ENCODE measurements at regions not wholly inside any gene's neighbourhood (a gene's known extent, or its start where the extent isn't known, plus 50 kb on each side); places are given as distances from the start of the nearest gene placed in this dataset.

- intact Hi-C loops (cut with micrococcal nuclease), result loop anchor here (1.0 to 2.0 kb wide), 2 partner anchors 15 to 44 kb away; no protein-coding TSS in a partner anchor
- DNase-seq (no peak), ATAC-seq (ENCODE audit: low read depth) (no peak)
- Mint-ChIP-seq H3K27ac (no peak overlapping the region), H3K36me3 (ENCODE audit: low read depth) (no peaks in the 10 kb centered on the region), H3K4me1 (peaks cover 19% of the 10 kb centered on the region), H3K4me3 (no peak overlapping the region), H3K9me3 (no peaks in the 10 kb centered on the region), H3K27me3 (no peaks in the 10 kb centered on the region)
- CTCF ChIA-PET, result interaction anchor here (0.9 kb wide), 1 partner anchor 92 kb away, joined by 3 read pairs; no protein-coding TSS in a partner anchor
- no peak for TF ChIP-seq CTCF (IDR thresholded peaks at IDR 0.05)
- POLR2A ChIA-PET, result interaction anchor here (0.5 kb wide), 1 partner anchor 9 kb away, joined by 8 read pairs; no protein-coding TSS in a partner anchor
Observed at GRCh38 chr13:40161931-40162330, 504.5 kb downstream of the FOXO1 start.

- Mint-ChIP-seq H3K9me3 (no peaks in the 10 kb centered on the region), H3K4me1 (peaks cover 19% of the 10 kb centered on the region), H3K4me3 (no peak overlapping the region), H3K27me3 (no peaks in the 10 kb centered on the region), H3K36me3 (ENCODE audit: low read depth) (no peaks in the 10 kb centered on the region), H3K27ac (no peak overlapping the region)
- no peak for TF ChIP-seq CTCF (IDR thresholded peaks at IDR 0.05)
- POLR2A ChIA-PET, result no interaction called here
- intact Hi-C loops (cut with micrococcal nuclease), result no loop called here
- no peak for DNase-seq
- CTCF ChIA-PET, result no interaction called here
- ATAC-seq (ENCODE audit: low read depth), result no peak
Observed at GRCh38 chr13:40163066-40164000, 503.1 kb downstream of the FOXO1 start.

- no peaks in the 10 kb centered on the region for H3K36me3 Mint-ChIP-seq (ENCODE audit: low read depth)
- H3K27ac Mint-ChIP-seq, result no peak overlapping the region
- no peaks in the 10 kb centered on the region for H3K27me3 Mint-ChIP-seq
- ATAC-seq (ENCODE audit: low read depth), result no peak
- no peaks in the 10 kb centered on the region for H3K9me3 Mint-ChIP-seq
- POLR2A ChIA-PET, result no interaction called here
- no peak for DNase-seq
- no peak for TF ChIP-seq CTCF (IDR thresholded peaks at IDR 0.05)
- peaks cover 14% of the 10 kb centered on the region for H3K4me1 Mint-ChIP-seq
- intact Hi-C loops (cut with micrococcal nuclease), result no loop called here
- no peak overlapping the region for H3K4me3 Mint-ChIP-seq
- CTCF ChIA-PET, result no interaction called here
Observed at GRCh38 chr13:40164133-40164532, 502.3 kb downstream of the FOXO1 start.

- no peak overlapping the region for H3K27ac Mint-ChIP-seq
- DNase-seq (no peak), ATAC-seq (ENCODE audit: low read depth) (no peak)
- intact Hi-C loops (cut with micrococcal nuclease), result no loop called here
- peaks cover 13% of the 10 kb centered on the region for H3K4me1 Mint-ChIP-seq
- CTCF ChIA-PET, result no interaction called here
- TF ChIP-seq CTCF (IDR thresholded peaks at IDR 0.05), result no peak
- no peaks in the 10 kb centered on the region for H3K36me3 Mint-ChIP-seq (ENCODE audit: low read depth)
- H3K9me3 Mint-ChIP-seq, result no peaks in the 10 kb centered on the region
- H3K27me3 Mint-ChIP-seq, result no peaks in the 10 kb centered on the region
- POLR2A ChIA-PET, result no interaction called here
- H3K4me3 Mint-ChIP-seq, result no peak overlapping the region
Observed at GRCh38 chr13:40165316-40165932, 501.0 kb downstream of the FOXO1 start.

DNA sequence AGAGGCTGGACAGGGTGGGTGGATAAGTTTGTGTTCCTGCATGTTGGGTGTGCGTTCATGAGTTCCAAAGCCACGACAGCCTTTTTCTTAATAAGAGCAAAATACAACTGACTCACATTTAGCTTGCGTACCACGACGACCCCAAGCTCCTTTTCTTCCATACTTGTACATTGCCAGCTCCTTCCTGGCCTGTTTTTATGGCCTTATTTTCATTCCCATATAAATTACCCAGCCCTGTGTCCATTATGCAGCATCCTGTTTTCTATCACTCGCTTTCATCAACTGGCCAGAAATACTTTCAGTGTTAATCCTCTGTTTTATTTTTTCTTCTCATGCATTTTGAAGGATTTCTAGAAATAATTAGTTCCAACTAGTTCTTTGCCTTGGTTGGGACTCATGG lies 499.1 kb downstream of the FOXO1 start:
- ChIA-PET CTCF (interaction anchor here (1.0 kb wide), 1 partner anchor 225 kb away, joined by 3 read pairs; no protein-coding TSS in a partner anchor), POLR2A (no interaction called here)
- no peak overlapping the region for H3K27ac Mint-ChIP-seq
- H3K9me3 Mint-ChIP-seq, result no peaks in the 10 kb centered on the region
- H3K4me1 Mint-ChIP-seq, result peaks cover 2% of the 10 kb centered on the region
- H3K4me3 Mint-ChIP-seq, result no peak overlapping the region
- no peaks in the 10 kb centered on the region for H3K36me3 Mint-ChIP-seq (ENCODE audit: low read depth)
- TF ChIP-seq CTCF (IDR thresholded peaks at IDR 0.05), result no peak
- H3K27me3 Mint-ChIP-seq, result peaks cover 8% of the 10 kb centered on the region
- ATAC-seq (ENCODE audit: low read depth) (no peak), DNase-seq (no peak)
- intact Hi-C loops (cut with micrococcal nuclease), result no loop called here
